Upper lobe of left lung (tissue), 6 donors: ENCODE measurements at regions not wholly inside any gene's neighbourhood (a gene's known extent, or its start where the extent isn't known, plus 50 kb on each side); places are given as distances from the start of the nearest gene placed in this dataset.

Experiments used
- ATAC-seq, 2 donors: fragments of 200-7000 bp; cut with Tn5 transposase; one replicate each; pipeline ENCODE4 v1.9.1; 2022; ENCODE audit warnings: mild to moderate bottlenecking in 2 of 2, moderate library complexity in 2 of 2; ENCODE audit not compliant: low FRiP score in 2 of 2
- DNase-seq, 2 donors: peaks; one replicate each; pipeline ENCODE4 v3.0.0-alpha.2; 2019 to 2020
- H3K27ac ChIP-seq, 4 donors: fragments of 200-600 bp; sonication (generic); one replicate each; pipeline ENCODE4 v1.5.1; 2016 to 2019
- H3K27me3 ChIP-seq, 4 donors: fragments of 200-600 bp; sonication (generic); one replicate each; pipeline ENCODE4 v1.5.1; 2017 to 2019
- H3K36me3 ChIP-seq, 4 donors: fragments of 200-600 bp; sonication (generic); one replicate each; pipeline ENCODE4 v1.5.1; 2016 to 2019
- H3K4me1 ChIP-seq, 4 donors: fragments of 200-600 bp; sonication (generic); one replicate each; pipeline ENCODE4 v1.5.1; 2018 to 2019
- H3K4me3 ChIP-seq, 4 donors: fragments of 200-600 bp; sonication (generic); one replicate each; pipeline ENCODE4 v1.5.1; 2017 to 2019; ENCODE audit warnings: mild to moderate bottlenecking in 2 of 4, moderate library complexity in 1 of 4
- H3K9me3 ChIP-seq, 4 donors: fragments of 200-600 bp; sonication (generic); one replicate each; pipeline ENCODE4 v1.5.1; 2018 to 2019
- CTCF ChIP-seq, 6 experiments: fragments of 450-650 bp in 4 of 6; fragments of 200-600 bp in 2 of 6; sonication (generic) in 2 of 6; IDR thresholded peaks; one replicate each; pipeline ENCODE4 v1.5.1; 2016 to 2019; ENCODE audit warnings: antibody characterized with exemption in 6 of 6
- EP300 ChIP-seq, 4 donors: sonication (generic); formaldehyde crosslinking; IDR thresholded peaks; one replicate each; pipeline ENCODE4 v1.5.1; 2017; ENCODE audit warnings: antibody characterized with exemption in 4 of 4, control low read depth in 2 of 4
- POLR2A ChIP-seq, 4 donors: fragments of 450-650 bp; IDR thresholded peaks; one replicate each; pipeline ENCODE4 v1.5.1; 2016 to 2017; ENCODE audit warnings: antibody characterized with exemption in 4 of 4, mild to moderate bottlenecking in 2 of 4
- POLR2AphosphoS5 ChIP-seq, 2 donors: sonication (generic); formaldehyde crosslinking; IDR thresholded peaks; one replicate each; pipeline ENCODE4 v1.5.1; 2017; ENCODE audit warnings: antibody characterized with exemption in 2 of 2
- WGBS, 2 donors: methylation state at CpG; one replicate each; pipeline ENCODE4 v1.1.5; 2017 to 2018; 5-methylcytosine and 5-hydroxymethylcytosine counted together
- donor health status: DM: no; HTN: no; CAD: no; lungs with moderate emphysema.
- donor health status: DM: no; HTN: yes; CAD: no; lungs with severe emphysema.

GRCh38 chrX:81857192-81857591 lies 655.3 kb downstream of the SH3BGRL start:
- no peaks in the 10 kb centered on the region for H3K4me1 ChIP-seq
- no peak overlapping the region for H3K4me3 ChIP-seq
- TF ChIP-seq EP300 (IDR thresholded peaks at IDR 0.05) (no peak), POLR2A (IDR thresholded peaks at IDR 0.05) (no peak), CTCF (IDR thresholded peaks at IDR 0.05) (no peak), POLR2AphosphoS5 (IDR thresholded peaks at IDR 0.05) (no peak)
- no peak for ATAC-seq
- no peak overlapping the region for H3K27ac ChIP-seq
- no peak for DNase-seq
- peaks cover 0 to 8% (median 0%) of the 10 kb centered on the region in 4 donors for H3K9me3 ChIP-seq
- H3K27me3 ChIP-seq = no peaks in the 10 kb centered on the region
- no peaks in the 10 kb centered on the region for H3K36me3 ChIP-seq

- 42% methylated on average over 1 of the region's 3 CpGs; no CpG with 5 or more reads in 1 of the 2 donors for WGBS, 2 donors
- Histone ChIP-seq H3K9me3 (peaks cover 0 to 19% (median 0%) of the 10 kb centered on the region in 4 donors), H3K27ac (no peak overlapping the region), H3K27me3 (no peaks in the 10 kb centered on the region), H3K36me3 (no peaks in the 10 kb centered on the region), H3K4me1 (no peaks in the 10 kb centered on the region), H3K4me3 (no peak overlapping the region)
- no peak for DNase-seq
- TF ChIP-seq POLR2A (IDR thresholded peaks at IDR 0.05) (no peak), CTCF (IDR thresholded peaks at IDR 0.05) (no peak), EP300 (IDR thresholded peaks at IDR 0.05) (no peak), POLR2AphosphoS5 (IDR thresholded peaks at IDR 0.05) (no peak)
- ATAC-seq = no peak
These were observed 665.0 kb downstream of the SH3BGRL start for GRCh38 chrX:81866873-81867272.

GRCh38 chrX:81868979-81869378 lies 667.1 kb downstream of the SH3BGRL start:
- peak in 1 of 2 donors; percentile 24 for ATAC-seq
- Histone ChIP-seq H3K4me3 (no peak overlapping the region), H3K27ac (no peak overlapping the region), H3K36me3 (no peaks in the 10 kb centered on the region), H3K27me3 (no peaks in the 10 kb centered on the region), H3K9me3 (peaks cover 0 to 23% (median 0%) of the 10 kb centered on the region in 4 donors), H3K4me1 (no peaks in the 10 kb centered on the region)
- TF ChIP-seq POLR2AphosphoS5 (IDR thresholded peaks at IDR 0.05) = no peak
- no peak for TF ChIP-seq POLR2A (IDR thresholded peaks at IDR 0.05)
- no peak for TF ChIP-seq EP300 (IDR thresholded peaks at IDR 0.05)
- no peak for TF ChIP-seq CTCF (IDR thresholded peaks at IDR 0.05)
- no peak for DNase-seq
- WGBS, 2 donors = 88 to 100% methylated on average over 1 to 5 of the region's 5 CpGs

GRCh38 chrX:81874807-81875206 lies 672.9 kb downstream of the SH3BGRL start:
- no peak overlapping the region for H3K4me3 ChIP-seq
- H3K36me3 ChIP-seq = no peaks in the 10 kb centered on the region
- ATAC-seq (no peak), DNase-seq (no peak)
- TF ChIP-seq POLR2AphosphoS5 (IDR thresholded peaks at IDR 0.05) = no peak
- no peak for TF ChIP-seq POLR2A (IDR thresholded peaks at IDR 0.05)
- TF ChIP-seq EP300 (IDR thresholded peaks at IDR 0.05) = no peak
- no peak for TF ChIP-seq CTCF (IDR thresholded peaks at IDR 0.05)
- H3K27ac ChIP-seq = no peak overlapping the region
- WGBS, 2 donors = 79 to 90% methylated on average over 2 to 3 of the region's 3 CpGs
- no peaks in the 10 kb centered on the region for H3K27me3 ChIP-seq
- no peaks in the 10 kb centered on the region for H3K4me1 ChIP-seq
- peaks cover 0 to 21% (median 0%) of the 10 kb centered on the region in 4 donors for H3K9me3 ChIP-seq

- ATAC-seq (peak in 1 of 2 donors; percentile 46), DNase-seq (no peak)
- Histone ChIP-seq H3K27me3 (no peaks in the 10 kb centered on the region), H3K9me3 (peaks cover 0 to 21% (median 0%) of the 10 kb centered on the region in 4 donors), H3K27ac (no peak overlapping the region), H3K4me1 (no peaks in the 10 kb centered on the region), H3K36me3 (no peaks in the 10 kb centered on the region), H3K4me3 (no peak overlapping the region)
- TF ChIP-seq POLR2A (IDR thresholded peaks at IDR 0.05) (no peak), POLR2AphosphoS5 (IDR thresholded peaks at IDR 0.05) (no peak), CTCF (IDR thresholded peaks at IDR 0.05) (no peak), EP300 (IDR thresholded peaks at IDR 0.05) (no peak)
- 100% methylated on average over 1 of the region's 1 CpG; no CpG with 5 or more reads in 1 of the 2 donors for WGBS, 2 donors
These were observed 673.9 kb downstream of the SH3BGRL start for GRCh38 chrX:81875800-81876199.
